GM23338 (cell line): ENCODE measurements at regions not wholly inside any gene's neighbourhood (a gene's known extent, or its start where the extent isn't known, plus 50 kb on each side); places are given as distances from the start of the nearest gene placed in this dataset.

ENCODE experiments used
- ATAC-seq: fragments of 200-7000 bp; cut with Tn5 transposase; 3 replicates; pipeline ENCODE4 v1.9.1; 2020
- DNase-seq: peaks from one replicate; pipeline ENCODE4 v3.0.0-alpha.2; 2015; ENCODE audit warnings: low spot score
- H2AFZ ChIP-seq: fragments of 200-600 bp; sonication (generic); 2 replicates; pipeline ENCODE4 v1.8.0; 2016; ENCODE audit warnings: antibody characterized with exemption, mild to moderate bottlenecking, moderate library complexity
- H3F3A ChIP-seq: fragments of 200-600 bp; sonication (generic); replicated peaks from 2 replicates; pipeline ENCODE4 v1.8.0; 2017; ENCODE audit warnings: antibody characterized with exemption, mixed run types, low read depth
- H3K27ac ChIP-seq: fragments of 200-600 bp; sonication (generic); 2 replicates; pipeline ENCODE4 v1.6.1; 2016; ENCODE audit warnings: low read depth
- H3K27me3 ChIP-seq: fragments of 200-600 bp; sonication (generic); 2 replicates; pipeline ENCODE4 v1.8.0; 2016; ENCODE audit warnings: mild to moderate bottlenecking, mixed run types, moderate library complexity; ENCODE audit not compliant: insufficient read depth
- H3K36me3 ChIP-seq: fragments of 200-600 bp; sonication (generic); 2 replicates; pipeline ENCODE4 v1.8.0; 2016; ENCODE audit warnings: mild to moderate bottlenecking; ENCODE audit not compliant: insufficient read depth
- H3K4me1 ChIP-seq: fragments of 200-600 bp; sonication (generic); 2 replicates; pipeline ENCODE4 v1.8.0; 2016; ENCODE audit warnings: mild to moderate bottlenecking, moderate library complexity; ENCODE audit not compliant: insufficient read depth
- H3K4me2 ChIP-seq: fragments of 200-600 bp; sonication (generic); 2 replicates; pipeline ENCODE4 v1.7.1; 2017; ENCODE audit warnings: mixed run types
- H3K4me3 ChIP-seq: fragments of 200-600 bp; sonication (generic); 2 replicates; pipeline ENCODE4 v1.6.1; 2016; ENCODE audit warnings: mixed run types
- H3K79me2 ChIP-seq: fragments of 200-600 bp; sonication (generic); replicated peaks from 2 replicates; pipeline ENCODE4 v1.8.0; 2017; ENCODE audit warnings: mild to moderate bottlenecking; ENCODE audit not compliant: insufficient read depth
- H3K9me2 ChIP-seq: fragments of 200-600 bp; sonication (generic); 2 replicates; pipeline ENCODE4 v1.8.0; 2017; ENCODE audit not compliant: insufficient read depth
- H4K20me1 ChIP-seq: fragments of 200-600 bp; sonication (generic); replicated peaks from 2 replicates; pipeline ENCODE4 v1.8.0; 2017; ENCODE audit warnings: mild to moderate bottlenecking; ENCODE audit not compliant: insufficient read depth
- H3K27ac Mint-ChIP-seq: 2 replicates; pipeline ENCODE4 v1.8.0; 2020; ENCODE audit warnings: inconsistent platforms, mild to moderate bottlenecking, moderate library complexity, mixed read lengths
- H3K27me3 Mint-ChIP-seq: 3 replicates; pipeline ENCODE4 v1.8.0; 2022; ENCODE audit warnings: low read depth, mild to moderate bottlenecking, moderate library complexity, mixed read lengths, inconsistent platforms; ENCODE audit not compliant: insufficient read depth, poor library complexity
- H3K36me3 Mint-ChIP-seq: 3 replicates; pipeline ENCODE4 v1.8.0; 2021; ENCODE audit warnings: low read depth, mild to moderate bottlenecking, inconsistent platforms, moderate library complexity, mixed read lengths
- H3K4me1 Mint-ChIP-seq: 3 replicates; pipeline ENCODE4 v1.8.0; 2020; ENCODE audit warnings: mild to moderate bottlenecking, inconsistent platforms, mixed read lengths
- H3K4me3 Mint-ChIP-seq: 3 replicates; pipeline ENCODE4 v1.8.0; 2021; ENCODE audit warnings: moderate library complexity, mild to moderate bottlenecking, inconsistent platforms, mixed read lengths
- H3K9me3 Mint-ChIP-seq: 3 replicates; pipeline ENCODE4 v1.8.0; 2020; ENCODE audit warnings: moderate library complexity, mild to moderate bottlenecking, inconsistent platforms, mixed read lengths
- CREB1 ChIP-seq: fragments of 250-450 bp; sonication (Bioruptor Pico); IDR thresholded peaks from 2 replicates; pipeline ENCODE4 v1.5.0; 2020; ENCODE audit warnings: low read depth, mild to moderate bottlenecking, moderate library complexity
- CTCF ChIP-seq, 2 experiments: fragments of 200-600 bp in 1 of 2; sonication (generic) in 1 of 2; conservative IDR thresholded peaks; 2 replicates each; pipeline versions ENCODE4 v1.5.1 to v1.6.1; 2016 to 2017; ENCODE audit warnings: antibody characterized with exemption in 2 of 2, low read depth in 2 of 2, mild to moderate bottlenecking in 2 of 2, moderate library complexity in 1 of 2
- ETS1 ChIP-seq: IDR thresholded peaks from 2 replicates; pipeline ENCODE4 v1.6.1; 2016; ENCODE audit warnings: antibody characterized with exemption
- EZH2 ChIP-seq: fragments of 200-600 bp; sonication (generic); IDR thresholded peaks from one replicate; pipeline ENCODE4 v1.8.0; 2017; ENCODE audit warnings: antibody characterized with exemption, mild to moderate bottlenecking, low read depth; ENCODE audit not compliant: unreplicated experiment
- EZH2phosphoT487 ChIP-seq: fragments of 200-600 bp; sonication (generic); IDR thresholded peaks from one replicate; pipeline ENCODE4 v1.8.1; 2018; ENCODE audit warnings: antibody characterized with exemption; ENCODE audit not compliant: unreplicated experiment
- JUNB ChIP-seq: IDR thresholded peaks from one replicate; pipeline ENCODE4 v1.6.1; 2016; ENCODE audit warnings: antibody characterized with exemption; ENCODE audit not compliant: unreplicated experiment
- NANOG ChIP-seq: IDR thresholded peaks from 2 replicates; pipeline ENCODE4 v1.6.1; 2016; ENCODE audit warnings: antibody characterized with exemption, borderline replicate concordance
- POLR2AphosphoS5 ChIP-seq: IDR thresholded peaks from 2 replicates; pipeline ENCODE4 v1.6.1; 2016; ENCODE audit warnings: antibody characterized with exemption, low read depth
- REST ChIP-seq: IDR thresholded peaks from one replicate; pipeline ENCODE4 v1.6.1; 2018; ENCODE audit warnings: antibody characterized with exemption; ENCODE audit not compliant: unreplicated experiment
- STAT1 ChIP-seq: IDR thresholded peaks from one replicate; pipeline ENCODE4 v1.6.1; 2016; ENCODE audit warnings: antibody characterized with exemption; ENCODE audit not compliant: unreplicated experiment
- ZNF114 ChIP-seq: fragments of 250-450 bp; sonication (Bioruptor Pico); IDR thresholded peaks from 2 replicates; pipeline ENCODE4 v1.5.0; 2020; ENCODE audit warnings: mild to moderate bottlenecking, moderate library complexity
- ZNF331 ChIP-seq: fragments of 250-450 bp; sonication (Bioruptor Pico); IDR thresholded peaks from 2 replicates; pipeline ENCODE4 v1.5.0; 2020; ENCODE audit warnings: low read depth, mild to moderate bottlenecking, moderate library complexity
- ZNF462 ChIP-seq: fragments of 250-450 bp; sonication (Bioruptor Pico); IDR thresholded peaks from 2 replicates; pipeline ENCODE4 v1.5.0; 2020; ENCODE audit warnings: mild to moderate bottlenecking, moderate library complexity

- Histone ChIP-seq H3K4me2 (no peak overlapping the region), H3K4me3 (no peak overlapping the region), H3K4me1 (no peaks in the 10 kb centered on the region), H3K9me2 (peaks cover 3% of the 10 kb centered on the region; the same call in 1 of the 2 replicates), H3K79me2 (no peaks in the 10 kb centered on the region), H4K20me1 (no peaks in the 10 kb centered on the region), H3F3A (no peaks in the 10 kb centered on the region), H3K27ac (no peak overlapping the region), H2AFZ (no peak overlapping the region), H3K36me3 (no peaks in the 10 kb centered on the region), H3K27me3 (no peaks in the 10 kb centered on the region)
- no peak overlapping the region for H3K4me3 Mint-ChIP-seq
- H3K4me1 Mint-ChIP-seq = peaks cover 4% of the 10 kb centered on the region; the same call in 1 of the 3 replicates
- DNase-seq (no peak), ATAC-seq (no peak)
- H3K9me3 Mint-ChIP-seq = no peaks in the 10 kb centered on the region
- TF ChIP-seq ZNF114 = no peak
- no peak for TF ChIP-seq EZH2
- no peak for TF ChIP-seq CREB1 (CRISPR knock-in tag)
- no peak for TF ChIP-seq ETS1
- no peak for TF ChIP-seq POLR2AphosphoS5
- no peak for TF ChIP-seq EZH2phosphoT487
- TF ChIP-seq CTCF (conservative IDR thresholded peaks at IDR 0.05; ENCODE audit: low read depth in 2 of 2) = no peak
- no peak for TF ChIP-seq NANOG
- TF ChIP-seq ZNF462 (CRISPR knock-in tag) = no peak
- no peak for TF ChIP-seq JUNB
- TF ChIP-seq STAT1 = no peak
- TF ChIP-seq ZNF331 (CRISPR knock-in tag) = no peak
- no peak for TF ChIP-seq REST
- no peaks in the 10 kb centered on the region for H3K27me3 Mint-ChIP-seq
- H3K36me3 Mint-ChIP-seq = no peaks in the 10 kb centered on the region
- H3K27ac Mint-ChIP-seq = no peak overlapping the region
These were observed 97.1 kb upstream of the DAAM1 start for GRCh38 chr14:59091404-59091803.
